ENCODE measurements at regions not wholly inside any gene's neighbourhood (a gene's known extent, or its start where the extent isn't known, plus 50 kb on each side); places are given as distances from the start of the nearest gene placed in this dataset.

- TF ChIP-seq SIN3A (IDR thresholded peaks at IDR 0.05; ENCODE audit: borderline replicate concordance, insufficient read depth, low read depth, low read length) (no peak), REST (IDR thresholded peaks at IDR 0.05; ENCODE audit: insufficient read depth in 1 of 2, low read depth in 2 of 2, low read length in 1 of 2) (no peak), TCF7L2 (IDR thresholded peaks at IDR 0.05; ENCODE audit: low read depth, low read length) (no peak), POLR2AphosphoS5 (IDR thresholded peaks at IDR 0.05; ENCODE audit: low read depth, low read length) (no peak), CTCF (IDR thresholded peaks at IDR 0.05) (no peak)
- H3K4me3 ChIP-seq (ENCODE audit: low read depth in 2 of 2, low read length in 2 of 2): no peak overlapping the region
- intact Hi-C loops (cut with micrococcal nuclease; ENCODE audit: unreplicated experiment): no loop called here
- H3K36me3 ChIP-seq (ENCODE audit: control insufficient read depth, insufficient read depth, low read length): no peaks in the 10 kb centered on the region
- CTCF ChIA-PET: no interaction called here
- in situ Hi-C loops (cut with HindIII; ENCODE audit: low pct_unique_long_range_greater_than_20kb, low sequenced_read_pairs): no loop called here
- no peak overlapping the region for H3K27ac ChIP-seq (ENCODE audit: low read length)
- H3K9me3 ChIP-seq (ENCODE audit: control insufficient read depth, insufficient read depth, low read depth, low read length): no peaks in the 10 kb centered on the region; the same call in 1 of the 2 replicates
- no peaks in the 10 kb centered on the region for H3K4me1 ChIP-seq (ENCODE audit: control insufficient read depth, insufficient read depth, low read length)
- DNase-seq (ENCODE audit: low read depth, low spot score) (no peak), ATAC-seq (no peak)
- no peaks in the 10 kb centered on the region for H3K27me3 ChIP-seq (ENCODE audit: control insufficient read depth, insufficient read depth, low read length)
- no TSS peak for BruUV-seq (replicated peaks)
- POLR2A ChIA-PET: no interaction called here
Observed at GRCh38 chr2:14803994-14804393, 171.5 kb downstream of the LRATD1 start.

- ATAC-seq (no peak), DNase-seq (ENCODE audit: low read depth, low spot score) (no peak)
- Histone ChIP-seq H3K4me3 (ENCODE audit: low read depth in 2 of 2, low read length in 2 of 2) (no peak overlapping the region), H3K36me3 (ENCODE audit: control insufficient read depth, insufficient read depth, low read length) (no peaks in the 10 kb centered on the region), H3K27ac (ENCODE audit: low read length) (no peak overlapping the region), H3K27me3 (ENCODE audit: control insufficient read depth, insufficient read depth, low read length) (no peaks in the 10 kb centered on the region), H3K4me1 (ENCODE audit: control insufficient read depth, insufficient read depth, low read length) (no peaks in the 10 kb centered on the region), H3K9me3 (ENCODE audit: control insufficient read depth, insufficient read depth, low read depth, low read length) (no peaks in the 10 kb centered on the region; the same call in 1 of the 2 replicates)
- TF ChIP-seq SIN3A (IDR thresholded peaks at IDR 0.05; ENCODE audit: borderline replicate concordance, insufficient read depth, low read depth, low read length) (no peak), POLR2AphosphoS5 (IDR thresholded peaks at IDR 0.05; ENCODE audit: low read depth, low read length) (no peak), REST (IDR thresholded peaks at IDR 0.05; ENCODE audit: insufficient read depth in 1 of 2, low read depth in 2 of 2, low read length in 1 of 2) (no peak), TCF7L2 (IDR thresholded peaks at IDR 0.05; ENCODE audit: low read depth, low read length) (no peak), CTCF (IDR thresholded peaks at IDR 0.05) (no peak)
- ChIA-PET CTCF (no interaction called here), POLR2A (no interaction called here)
- intact Hi-C loops (cut with micrococcal nuclease; ENCODE audit: unreplicated experiment) (no loop called here), in situ Hi-C loops (cut with HindIII; ENCODE audit: low pct_unique_long_range_greater_than_20kb, low sequenced_read_pairs) (no loop called here)
- BruUV-seq (replicated peaks): no TSS peak
Observed at GRCh38 chr2:14804902-14805301, 172.4 kb downstream of the LRATD1 start.

Measured in Panc1 (cell line).